Midbrain (tissue), 1 donor: ENCODE measurements at regions not wholly inside any gene's neighbourhood (a gene's known extent, or its start where the extent isn't known, plus 50 kb on each side); places are given as distances from the start of the nearest gene placed in this dataset.
A peak's percentile ranks its signal among the peaks of the same experiment; 100 is the strongest.
"Not testable (repeated sequence)": the region's sequence is repeated elsewhere in the genome, so short reads cannot be mapped to it uniquely, and the experiment has no call there.

Source experiments
- DNase-seq: peaks from one replicate; lab custom pipeline; 2025; lab: John Stamatoyannopoulos, UW

- no peak for DNase-seq
These were observed 52.5 kb upstream of the RESF1 start for GRCh38 chr12:31906557-31907301.

DNA sequence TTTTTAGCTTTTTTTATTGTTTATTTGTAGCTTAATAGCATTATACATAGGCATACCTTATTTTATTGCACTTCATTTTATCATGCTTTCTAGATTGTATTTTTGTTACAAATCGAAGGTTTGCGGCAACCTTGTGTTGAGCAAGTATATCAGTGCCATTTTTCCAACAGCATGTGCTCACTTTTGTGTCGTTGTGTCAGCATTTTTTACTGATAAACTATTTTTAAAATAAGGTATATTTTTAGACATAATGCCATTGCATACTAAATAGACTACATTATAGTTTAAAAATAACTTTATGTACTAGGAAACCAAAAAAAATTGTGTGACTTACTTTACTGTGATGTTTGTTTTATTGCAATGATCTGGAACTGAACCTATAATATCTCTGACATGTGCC, 56.2 kb upstream of the RESF1 start:
- DNase-seq: no peak

GRCh38 chr12:31900271-31900670, 58.9 kb upstream of the RESF1 start:
- no peak for DNase-seq

GRCh38 chr12:31899109-31899508, 60.1 kb upstream of the RESF1 start:
- DNase-seq: no peak

GRCh38 chr12:31897781-31898503, 61.3 kb upstream of the RESF1 start:
- DNase-seq: no peak

DNA sequence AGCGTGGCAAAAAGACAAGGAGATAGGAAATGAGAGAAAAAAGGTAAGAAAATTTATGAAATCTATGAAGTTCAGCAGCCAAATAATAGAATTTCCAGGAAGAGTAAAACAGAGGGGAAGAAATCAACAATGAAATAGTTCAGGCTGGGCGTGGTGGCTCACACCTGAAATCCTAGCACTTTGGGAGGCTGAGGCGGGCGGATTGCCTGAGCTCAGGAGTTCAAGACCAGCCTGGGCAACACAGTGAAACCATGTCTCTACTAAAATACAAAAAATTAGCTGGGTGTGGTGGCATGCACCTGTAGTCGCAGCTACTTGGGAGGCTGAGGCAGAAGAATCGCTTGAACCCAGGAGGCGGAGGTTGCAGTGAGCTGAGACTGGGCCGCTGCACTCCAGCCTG, 62.1 kb upstream of the RESF1 start:
- DNase-seq: not testable (repeated sequence)

DNA sequence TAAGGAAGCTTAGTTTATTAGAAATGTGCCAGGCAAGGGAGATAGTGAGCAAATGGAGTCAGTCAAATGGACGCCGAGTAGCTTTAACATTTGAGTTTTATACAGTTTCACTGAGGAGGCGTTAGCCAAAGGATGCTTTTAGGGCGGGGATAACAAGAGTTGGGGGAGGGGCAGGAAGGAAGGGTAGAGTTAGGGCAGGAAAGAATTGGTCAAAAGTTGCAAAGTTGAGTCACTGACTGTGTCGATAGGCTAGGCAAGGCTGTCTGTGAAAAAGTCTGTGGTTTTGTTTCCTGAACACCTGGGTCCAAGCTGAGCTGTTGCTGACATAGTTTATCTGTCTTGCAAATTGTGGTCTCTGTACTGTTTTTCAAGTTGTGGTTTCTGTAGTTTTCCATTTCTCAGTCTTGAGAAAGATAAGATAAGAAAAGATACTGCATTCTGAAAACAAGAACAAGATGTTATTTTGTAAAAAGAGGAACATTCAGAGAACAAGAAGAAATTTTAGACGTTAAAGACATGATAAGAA, 62.6 kb upstream of the RESF1 start:
- DNase-seq: no peak

GRCh38 chr12:31895449-31896150, 63.6 kb upstream of the RESF1 start:
- DNase-seq: no peak

DNA sequence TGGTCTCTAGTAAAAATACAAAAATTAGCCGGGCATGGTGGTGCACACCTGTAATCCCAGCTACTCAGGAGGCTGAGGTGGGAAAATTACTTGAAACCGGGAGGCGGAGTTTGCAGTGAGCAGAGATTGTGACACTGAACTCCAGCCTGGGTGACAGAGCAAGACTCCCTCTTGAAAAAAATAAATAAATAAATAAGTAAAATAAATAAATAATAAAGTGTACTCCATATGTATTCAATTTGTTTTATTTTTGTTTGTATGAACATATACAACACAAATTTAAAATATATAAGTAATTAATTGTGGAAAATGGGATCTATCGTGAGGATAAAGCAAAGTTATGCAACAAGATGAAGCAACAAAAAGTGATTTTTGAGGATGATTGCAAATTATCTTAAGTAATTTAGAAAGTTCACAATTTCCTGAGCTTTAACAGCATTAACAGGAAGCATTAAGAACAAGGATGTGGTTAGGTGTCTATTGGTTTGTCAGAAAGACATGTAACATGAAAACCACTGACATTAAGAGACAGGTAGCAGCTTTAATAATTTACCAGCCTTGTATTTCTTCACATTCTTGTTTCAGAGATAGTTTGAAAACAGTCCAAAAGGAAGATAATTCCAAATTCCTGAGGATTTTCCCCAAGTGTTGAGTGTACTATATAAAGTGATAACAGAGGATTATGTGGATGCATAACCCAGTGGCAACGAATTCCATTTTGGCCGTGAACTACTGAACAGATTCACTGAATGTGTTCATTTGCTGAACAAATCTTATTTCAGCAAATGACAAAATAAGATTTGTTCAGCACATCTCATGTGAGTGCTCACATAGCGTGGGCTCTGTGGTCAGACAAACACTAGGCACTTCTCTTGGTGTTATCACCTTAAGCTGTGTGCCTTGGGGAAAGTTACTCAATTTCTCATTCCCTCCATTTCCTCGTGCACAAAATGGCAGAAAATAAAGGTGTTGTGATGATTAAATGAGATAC, 68.6 kb upstream of the RESF1 start:
- DNase-seq: no peak

GRCh38 chr12:31887109-31887811, 72.0 kb upstream of the RESF1 start:
- no peak for DNase-seq

GRCh38 chr12:31882682-31883081, 76.5 kb upstream of the RESF1 start:
- not testable (repeated sequence) for DNase-seq

- no peak for DNase-seq
These were observed 78.9 kb upstream of the RESF1 start for GRCh38 chr12:31880340-31880739.

GRCh38 chr12:31877884-31878283, 81.3 kb upstream of the RESF1 start:
- no peak for DNase-seq

DNA sequence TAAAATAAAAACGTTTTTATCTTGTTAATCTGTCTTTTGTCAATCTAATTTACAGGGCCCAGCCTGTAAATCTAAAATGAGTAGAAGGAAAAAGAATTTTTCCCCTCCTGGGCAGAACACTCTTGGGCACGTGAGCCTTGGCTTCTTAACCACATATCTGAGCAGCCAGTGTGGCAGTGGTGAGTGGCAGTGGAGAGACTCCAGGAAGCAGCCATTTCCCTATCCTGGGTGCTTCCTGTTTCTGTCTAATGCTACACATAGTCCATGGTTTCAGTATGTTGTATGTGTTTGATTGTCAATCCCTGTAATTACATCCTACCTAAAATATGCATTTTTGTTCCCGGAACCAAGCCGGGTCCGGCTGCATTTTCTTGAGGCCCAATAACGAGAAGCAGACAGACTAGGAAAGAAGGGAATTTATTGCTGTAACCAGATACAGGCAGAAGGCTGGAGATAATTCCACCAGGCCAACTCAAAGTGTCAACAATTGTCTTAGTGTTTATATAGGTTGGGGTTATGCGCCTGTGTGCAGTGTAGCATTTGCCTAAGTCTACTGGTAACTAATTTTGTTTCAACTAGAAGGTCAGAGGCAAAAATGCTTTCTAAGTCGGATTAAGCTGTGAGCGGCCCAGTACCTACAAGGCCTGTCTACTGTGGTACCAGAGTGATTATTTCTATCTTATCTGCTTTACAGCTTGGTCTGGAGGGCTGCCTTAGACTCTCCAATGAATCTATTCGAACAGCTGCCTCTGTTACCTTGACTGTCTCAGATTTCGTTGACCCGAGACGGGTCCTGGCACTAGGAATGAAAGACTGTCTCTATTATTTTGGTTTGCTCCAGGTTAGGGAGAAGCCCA, 82.4 kb upstream of the RESF1 start:
- DNase-seq: no peak

DNA sequence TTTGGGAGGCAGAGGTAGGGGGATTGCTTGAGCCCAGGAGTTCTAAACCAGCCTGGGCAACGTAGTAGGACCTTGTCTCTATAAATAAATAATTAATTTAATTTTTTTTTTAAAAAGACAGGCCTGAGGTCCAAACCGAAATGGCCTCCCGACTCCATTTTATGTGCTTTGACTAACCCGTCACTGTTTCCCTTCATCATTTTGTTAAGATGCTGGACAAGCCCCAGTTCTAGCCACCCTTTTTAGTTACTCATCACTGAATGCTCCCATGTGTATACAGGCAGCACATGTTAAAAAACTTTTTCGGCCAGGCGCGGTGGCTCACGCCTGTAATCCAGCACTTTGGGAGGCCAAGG, 83.6 kb upstream of the RESF1 start:
- no peak for DNase-seq

DNA sequence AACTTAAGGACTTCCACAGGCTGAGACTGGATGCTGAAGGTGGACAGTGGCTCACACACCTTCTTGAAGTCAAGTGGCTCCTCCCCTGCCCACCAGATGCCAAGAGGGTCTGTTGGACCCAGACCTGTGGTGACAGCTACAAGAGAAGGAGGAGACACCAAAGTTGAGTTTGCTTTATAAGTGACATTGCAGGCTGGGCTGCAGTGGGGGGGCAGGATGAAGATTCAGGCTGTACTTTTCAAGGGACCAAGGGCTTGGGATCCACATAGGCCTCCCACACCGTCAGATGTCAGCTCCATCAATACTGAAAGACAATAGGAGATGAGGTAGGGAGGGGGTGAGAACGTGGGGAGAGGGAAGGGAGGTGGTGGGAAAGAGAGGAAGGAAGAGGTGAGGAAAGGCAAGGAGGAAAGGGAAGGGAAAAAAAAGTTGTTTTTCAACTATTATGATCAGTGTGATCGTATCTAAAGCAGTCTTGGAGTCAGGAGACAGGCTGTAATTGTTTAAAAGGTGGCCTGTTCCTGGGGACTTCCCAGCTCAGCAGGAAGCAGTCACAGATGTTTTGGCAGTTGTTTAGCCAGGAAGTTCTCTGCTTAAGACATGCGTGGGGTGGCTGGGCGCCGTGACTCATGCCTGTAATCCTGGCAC, 84.1 kb upstream of the RESF1 start:
- no peak for DNase-seq

GRCh38 chr12:31872831-31873604, 86.2 kb upstream of the RESF1 start:
- DNase-seq: no peak

- DNase-seq: no peak
These were observed 89.2 kb upstream of the RESF1 start for GRCh38 chr12:31869972-31870371.

DNA sequence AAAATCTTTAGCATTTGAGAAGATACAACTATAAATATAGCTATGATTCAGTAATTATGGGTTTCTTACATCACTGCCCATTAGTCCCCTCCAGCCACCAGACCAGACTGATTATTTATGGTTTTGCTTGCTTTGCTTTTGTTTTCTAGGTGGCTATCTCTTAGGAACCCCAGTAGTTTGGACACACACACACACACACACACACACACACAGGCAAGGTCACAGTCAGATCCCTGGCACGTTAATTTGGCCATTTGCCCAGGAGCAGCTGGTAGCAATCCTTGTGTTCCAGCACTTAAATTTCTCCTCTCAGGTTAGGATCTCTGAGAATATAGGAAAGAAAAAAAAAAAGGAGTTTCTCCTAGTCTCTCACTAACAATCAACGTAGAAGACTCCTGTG, 90.2 kb upstream of the RESF1 start:
- DNase-seq: peak; percentile 7
